Spleen (tissue), 11 donors: ENCODE measurements at regions not wholly inside any gene's neighbourhood (a gene's known extent, or its start where the extent isn't known, plus 50 kb on each side); places are given as distances from the start of the nearest gene placed in this dataset.

Experiments used
- DNase-seq: peaks from one replicate; pipeline ENCODE4 v3.0.0-alpha.2; 2020
- H3K27ac ChIP-seq, 8 donors: fragments of 200-600 bp; sonication (generic) in 7 of 8; 1 replicate in 4 of 8; 2 replicates in 4 of 8; pipeline versions ENCODE4 v1.5.0 to v1.8.0; 2016 to 2021; ENCODE audit warnings: inconsistent platforms in 4 of 8, mild to moderate bottlenecking in 4 of 8, moderate library complexity in 1 of 8
- H3K27me3 ChIP-seq, 7 donors: fragments of 200-600 bp; sonication (generic) in 6 of 7; replicated peaks in 1 of 7; 1 replicate in 4 of 7; 2 replicates in 3 of 7; pipeline versions ENCODE4 v1.5.0 to v1.8.0; 2016 to 2021; ENCODE audit warnings: inconsistent platforms in 3 of 7, mild to moderate bottlenecking in 1 of 7
- H3K36me3 ChIP-seq, 6 donors: fragments of 200-600 bp; sonication (generic) in 5 of 6; 1 replicate in 4 of 6; 2 replicates in 2 of 6; pipeline versions ENCODE4 v1.5.0 to v1.8.0; 2016 to 2021; ENCODE audit warnings: inconsistent platforms in 2 of 6
- H3K4me1 ChIP-seq, 6 donors: fragments of 200-600 bp; sonication (generic) in 5 of 6; 1 replicate in 3 of 6; 2 replicates in 3 of 6; pipeline versions ENCODE4 v1.5.0 to v1.8.0; 2016 to 2021; ENCODE audit warnings: inconsistent platforms in 3 of 6
- H3K4me3 ChIP-seq, 8 donors: fragments of 200-600 bp; sonication (generic) in 7 of 8; 1 replicate in 4 of 8; 2 replicates in 4 of 8; pipeline versions ENCODE4 v1.5.0 to v1.8.0; 2016 to 2021; ENCODE audit warnings: inconsistent platforms in 4 of 8, mild to moderate bottlenecking in 4 of 8, moderate library complexity in 2 of 8
- H3K9me3 ChIP-seq, 8 donors: fragments of 200-600 bp; sonication (generic) in 7 of 8; 1 replicate in 4 of 8; 2 replicates in 4 of 8; pipeline versions ENCODE4 v1.5.0 to v1.8.0; 2016 to 2021; ENCODE audit warnings: inconsistent platforms in 4 of 8
- POLR2A ChIP-seq, 3 donors: fragments of 450-650 bp; IDR thresholded peaks; one replicate each; pipeline ENCODE4 v1.5.1; 2017; ENCODE audit warnings: antibody characterized with exemption in 3 of 3, mild to moderate bottlenecking in 1 of 3
- POLR2AphosphoS5 ChIP-seq, 3 donors: sonication (generic); formaldehyde crosslinking; IDR thresholded peaks; one replicate each; pipeline ENCODE4 v1.5.1; 2017; ENCODE audit warnings: antibody characterized with exemption in 3 of 3
- WGBS, 5 donors: extraction: QIAGEN DNeasy Blood & Tissue Kit in 3 of 5; methylation state at CpG; one replicate each; pipeline versions ENCODE4 v1.1.5 to v1.1.7; 2013 to 2018; 5-methylcytosine and 5-hydroxymethylcytosine counted together
- intact Hi-C: fragments of 100-400 bp; cut with DNase I; formaldehyde crosslinking; loops from one replicate; pipeline ENCODE4 v1.15.0; 2023; ENCODE audit warnings: low total_unique reads
- TF ChIP-seq, protein P1 (sequence below), 11 experiments: fragments of 200-600 bp in 7 of 11; fragments of 450-650 bp in 4 of 11; sonication (generic) in 4 of 11; IDR thresholded peaks in 8 of 11; conservative IDR thresholded peaks in 3 of 11; 1 replicate in 7 of 11; 2 replicates in 4 of 11; pipeline versions ENCODE4 v1.4.0 to v1.8.0; 2016 to 2021; ENCODE audit warnings: antibody characterized with exemption in 11 of 11, inconsistent platforms in 4 of 11, mild to moderate bottlenecking in 1 of 11
- donor health status: healthy with polysubstance abuse.
- donor health status: DM: no; HTN: no; CAD: no; lungs with moderate emphysema.
- donor health status: DM: no; HTN: no; CAD: no.
- donor health status: Bipolar disorder and iron deficiency.
- donor health status: healthy.
- donor health status: DM: no; HTN: no; CAD: no.
- donor health status: DM: yes; HTN: yes; CAD: no.

DNA sequence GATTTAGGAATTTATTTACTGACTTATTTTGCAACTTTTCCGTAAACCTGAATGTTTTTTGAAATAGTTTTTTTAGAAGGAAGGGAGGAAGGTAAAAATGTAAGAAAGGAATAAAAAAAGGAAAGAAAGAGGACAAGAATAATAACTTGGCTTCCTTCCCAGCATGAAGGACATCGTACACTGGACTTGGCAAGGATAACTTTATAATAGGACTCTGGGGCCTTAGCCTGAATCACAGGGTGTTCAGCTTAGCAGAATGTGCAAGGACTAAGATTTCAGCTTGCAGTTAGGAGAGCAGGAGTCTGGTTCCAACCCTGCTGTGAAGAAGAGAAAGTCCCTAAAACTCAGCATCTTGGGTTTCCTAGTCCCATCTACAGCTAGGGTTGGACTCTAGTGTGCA is 1053.3 kb downstream of the VRK1 start:
- TF ChIP-seq, protein P1, sequence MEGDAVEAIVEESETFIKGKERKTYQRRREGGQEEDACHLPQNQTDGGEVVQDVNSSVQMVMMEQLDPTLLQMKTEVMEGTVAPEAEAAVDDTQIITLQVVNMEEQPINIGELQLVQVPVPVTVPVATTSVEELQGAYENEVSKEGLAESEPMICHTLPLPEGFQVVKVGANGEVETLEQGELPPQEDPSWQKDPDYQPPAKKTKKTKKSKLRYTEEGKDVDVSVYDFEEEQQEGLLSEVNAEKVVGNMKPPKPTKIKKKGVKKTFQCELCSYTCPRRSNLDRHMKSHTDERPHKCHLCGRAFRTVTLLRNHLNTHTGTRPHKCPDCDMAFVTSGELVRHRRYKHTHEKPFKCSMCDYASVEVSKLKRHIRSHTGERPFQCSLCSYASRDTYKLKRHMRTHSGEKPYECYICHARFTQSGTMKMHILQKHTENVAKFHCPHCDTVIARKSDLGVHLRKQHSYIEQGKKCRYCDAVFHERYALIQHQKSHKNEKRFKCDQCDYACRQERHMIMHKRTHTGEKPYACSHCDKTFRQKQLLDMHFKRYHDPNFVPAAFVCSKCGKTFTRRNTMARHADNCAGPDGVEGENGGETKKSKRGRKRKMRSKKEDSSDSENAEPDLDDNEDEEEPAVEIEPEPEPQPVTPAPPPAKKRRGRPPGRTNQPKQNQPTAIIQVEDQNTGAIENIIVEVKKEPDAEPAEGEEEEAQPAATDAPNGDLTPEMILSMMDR (IDR thresholded peaks at IDR 0.05 in 8 of 11, conservative IDR thresholded peaks at IDR 0.05 in 3 of 11) = no peak
- no peak for TF ChIP-seq POLR2A (IDR thresholded peaks at IDR 0.05)
- TF ChIP-seq POLR2AphosphoS5 (IDR thresholded peaks at IDR 0.05) = no peak
- intact Hi-C loops = no loop called here
- Histone ChIP-seq H3K4me3 (no peak overlapping the region), H3K36me3 (no peaks in the 10 kb centered on the region), H3K27me3 (no peaks in the 10 kb centered on the region), H3K9me3 (no peaks in the 10 kb centered on the region), H3K27ac (no peak overlapping the region), H3K4me1 (no peaks in the 10 kb centered on the region)
- WGBS, 5 donors = 70 to 87% (median 73%) methylated on average over 2 of the region's 2 CpGs
- no peak for DNase-seq

DNA sequence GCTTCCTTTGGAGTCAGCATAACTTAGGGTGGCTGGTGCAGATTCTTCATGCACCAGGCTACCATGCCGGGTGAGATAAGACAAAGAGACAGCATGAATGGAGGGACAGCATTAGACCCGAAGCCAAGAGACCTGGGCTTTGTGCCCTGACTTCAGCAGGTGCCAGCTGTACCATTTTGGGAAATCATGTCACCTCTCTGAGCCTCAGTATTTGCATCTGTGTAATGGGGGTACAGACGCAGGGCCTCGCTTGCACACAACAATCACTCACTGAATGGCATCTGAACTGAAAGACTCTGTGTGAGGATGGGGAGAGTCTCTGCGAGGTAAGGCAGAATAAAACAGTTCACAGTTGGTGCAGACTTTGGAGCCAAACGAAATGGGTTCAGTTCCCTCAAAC is 1053.7 kb downstream of the VRK1 start:
- Histone ChIP-seq H3K4me3 (no peak overlapping the region), H3K9me3 (no peaks in the 10 kb centered on the region), H3K4me1 (no peaks in the 10 kb centered on the region), H3K27ac (no peak overlapping the region), H3K27me3 (no peaks in the 10 kb centered on the region), H3K36me3 (no peaks in the 10 kb centered on the region)
- WGBS, 5 donors = 76 to 89% (median 84%) methylated on average over 6 of the region's 6 CpGs
- DNase-seq = no peak
- intact Hi-C loops = no loop called here
- TF ChIP-seq, protein P1 (IDR thresholded peaks at IDR 0.05 in 8 of 11, conservative IDR thresholded peaks at IDR 0.05 in 3 of 11) = no peak
- TF ChIP-seq POLR2AphosphoS5 (IDR thresholded peaks at IDR 0.05) = no peak
- no peak for TF ChIP-seq POLR2A (IDR thresholded peaks at IDR 0.05)

DNA sequence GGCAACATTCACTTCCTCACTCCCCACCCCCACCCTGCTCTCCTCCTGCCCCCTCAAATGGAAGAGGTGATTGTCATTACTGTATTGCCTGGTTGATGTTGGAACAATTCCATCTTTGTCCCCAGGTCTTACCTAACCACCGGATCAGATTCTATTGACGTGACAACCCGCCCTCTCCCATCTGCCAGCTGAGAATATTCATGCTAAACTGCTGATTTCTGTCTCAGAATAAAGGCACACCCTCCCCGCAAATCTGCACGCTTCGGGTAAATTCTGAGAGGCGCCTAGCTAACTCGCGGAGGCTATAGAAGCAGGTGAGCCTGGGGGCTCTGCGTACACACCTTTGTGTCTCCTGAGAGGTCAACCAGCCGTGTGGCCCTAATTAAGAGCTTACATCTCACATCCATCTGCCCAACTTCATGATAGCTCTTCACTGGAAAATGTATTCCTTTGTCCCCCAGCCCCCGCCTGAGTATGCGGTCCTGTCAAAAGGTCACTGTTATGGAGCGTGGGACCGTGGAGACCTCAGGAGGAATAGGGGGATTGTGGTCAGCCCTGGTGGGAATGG is 1054.3 kb downstream of the VRK1 start:
- 67 to 86% (median 76%) methylated on average over 15 of the region's 15 CpGs for WGBS, 5 donors

DNA sequence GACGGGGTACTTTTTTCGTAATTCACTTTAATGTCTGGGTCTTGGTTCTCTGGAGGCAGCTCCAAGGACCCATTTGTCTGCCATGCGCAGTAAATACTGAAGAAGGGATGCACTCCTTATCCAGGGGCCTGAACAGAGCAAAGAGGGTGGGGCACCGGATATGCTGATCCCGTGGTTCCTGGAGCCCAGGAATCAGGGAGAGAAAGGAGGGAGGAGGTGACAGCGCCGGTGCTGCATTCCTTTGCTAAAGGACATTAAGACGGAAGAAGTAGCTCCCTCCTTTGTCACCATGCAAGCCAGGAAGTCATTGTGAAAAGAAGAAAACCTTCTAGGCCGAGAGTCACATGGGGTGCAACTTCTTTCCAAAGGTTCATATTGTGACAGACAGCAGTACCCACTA is 1057.7 kb downstream of the VRK1 start:
- H3K27me3 ChIP-seq = no peaks in the 10 kb centered on the region
- no peak overlapping the region for H3K4me3 ChIP-seq
- DNase-seq = no peak
- WGBS, 5 donors = 66 to 85% (median 75%) methylated on average over 9 of the region's 9 CpGs
- intact Hi-C loops = no loop called here
- TF ChIP-seq, protein P1 (IDR thresholded peaks at IDR 0.05 in 8 of 11, conservative IDR thresholded peaks at IDR 0.05 in 3 of 11) = no peak
- no peak for TF ChIP-seq POLR2AphosphoS5 (IDR thresholded peaks at IDR 0.05)
- TF ChIP-seq POLR2A (IDR thresholded peaks at IDR 0.05) = no peak
- no peak overlapping the region for H3K27ac ChIP-seq
- no peaks in the 10 kb centered on the region for H3K9me3 ChIP-seq
- no peaks in the 10 kb centered on the region for H3K36me3 ChIP-seq
- no peaks in the 10 kb centered on the region for H3K4me1 ChIP-seq

More for the DNA sequence above, 1054.3 kb downstream of the VRK1 start:
- H3K27me3 ChIP-seq = no peaks in the 10 kb centered on the region
- H3K4me1 ChIP-seq = no peaks in the 10 kb centered on the region
- TF ChIP-seq, protein P1 (IDR thresholded peaks at IDR 0.05 in 8 of 11, conservative IDR thresholded peaks at IDR 0.05 in 3 of 11) = no peak
- TF ChIP-seq POLR2AphosphoS5 (IDR thresholded peaks at IDR 0.05) (no peak), POLR2A (IDR thresholded peaks at IDR 0.05) (no peak)
- DNase-seq = no peak
- no peak overlapping the region for H3K27ac ChIP-seq
- no peak overlapping the region for H3K4me3 ChIP-seq
- no peaks in the 10 kb centered on the region for H3K9me3 ChIP-seq
- intact Hi-C loops = no loop called here
- no peaks in the 10 kb centered on the region for H3K36me3 ChIP-seq
